HG03139 (cell line): ENCODE measurements at regions not wholly inside any gene's neighbourhood (a gene's known extent, or its start where the extent isn't known, plus 50 kb on each side); places are given as distances from the start of the nearest gene placed in this dataset.

Experiments
- ATAC-seq: cut with Tn5 transposase; IDR thresholded peaks from one replicate; pipeline ENCODE4 v1.9.1; 2021; ENCODE audit not compliant: unreplicated experiment

DNA sequence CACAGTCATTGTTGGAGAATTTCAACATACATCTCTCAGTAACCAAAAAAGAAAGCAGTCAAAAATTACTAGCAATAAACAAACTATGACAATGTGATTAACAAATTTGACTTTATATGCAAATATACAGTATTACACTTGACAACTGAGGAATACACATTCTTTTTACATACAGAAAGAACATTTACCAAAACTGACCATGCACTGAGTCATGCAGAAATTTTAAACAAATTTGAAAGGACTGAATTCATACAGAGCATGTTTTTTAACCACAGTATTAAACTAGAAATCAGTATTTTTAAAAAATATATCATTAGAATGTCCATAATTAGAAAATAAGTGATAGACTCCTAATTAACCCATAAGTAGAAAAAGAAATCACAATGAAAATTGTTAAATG lies 420.1 kb downstream of the TBC1D4 start:
- no peak for ATAC-seq

- ATAC-seq = no peak
These were observed 426.7 kb downstream of the TBC1D4 start for GRCh38 chr13:75055296-75055695.

DNA sequence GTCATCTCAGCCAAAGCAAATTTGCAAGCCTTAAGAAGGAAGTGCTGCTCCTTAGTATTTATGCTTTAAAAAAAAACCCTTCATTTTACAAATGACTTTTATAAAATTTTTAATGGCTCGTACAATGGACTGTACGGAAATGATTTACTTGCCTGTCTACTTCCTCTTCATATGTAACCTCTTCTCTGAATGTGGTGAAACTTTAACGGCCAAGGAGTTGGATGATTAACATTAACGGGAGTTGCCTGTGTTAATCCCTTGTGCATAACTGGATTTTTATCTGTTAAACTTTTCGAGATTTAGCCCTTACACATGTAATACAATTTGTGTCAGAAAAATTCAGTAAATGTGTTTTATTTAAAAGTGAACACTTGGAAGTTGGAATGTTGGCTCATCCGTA lies 429.4 kb downstream of the TBC1D4 start:
- ATAC-seq = no peak

DNA sequence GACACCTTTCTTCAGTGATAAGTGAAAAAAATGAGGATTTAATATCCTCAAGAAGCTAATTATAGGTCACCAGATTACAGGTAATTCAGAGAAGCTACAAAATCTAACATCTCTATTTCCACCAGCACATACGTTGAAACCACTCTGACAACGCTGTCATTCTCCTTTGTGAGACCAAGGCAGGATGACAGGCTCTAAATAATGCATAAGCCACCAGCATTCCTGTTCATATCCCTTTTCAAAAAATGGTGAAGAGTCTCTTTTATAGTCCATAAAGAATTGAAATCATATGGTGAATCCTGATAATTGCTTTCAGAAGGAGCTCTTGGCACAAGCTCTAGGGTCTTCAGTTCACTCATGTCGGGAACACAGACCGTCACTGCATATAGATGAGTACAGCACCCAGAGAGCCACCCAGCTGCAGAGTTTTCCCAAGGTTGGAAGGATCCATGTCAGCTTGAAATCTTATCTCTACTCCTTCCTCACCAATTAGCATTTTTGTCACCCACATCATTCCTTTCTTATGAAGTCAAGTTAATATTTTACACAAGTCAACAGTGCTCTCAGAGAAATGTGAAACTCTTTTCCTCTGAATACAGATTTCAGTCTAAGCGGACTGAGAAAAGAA lies 431.4 kb downstream of the TBC1D4 start:
- ATAC-seq = no peak

DNA sequence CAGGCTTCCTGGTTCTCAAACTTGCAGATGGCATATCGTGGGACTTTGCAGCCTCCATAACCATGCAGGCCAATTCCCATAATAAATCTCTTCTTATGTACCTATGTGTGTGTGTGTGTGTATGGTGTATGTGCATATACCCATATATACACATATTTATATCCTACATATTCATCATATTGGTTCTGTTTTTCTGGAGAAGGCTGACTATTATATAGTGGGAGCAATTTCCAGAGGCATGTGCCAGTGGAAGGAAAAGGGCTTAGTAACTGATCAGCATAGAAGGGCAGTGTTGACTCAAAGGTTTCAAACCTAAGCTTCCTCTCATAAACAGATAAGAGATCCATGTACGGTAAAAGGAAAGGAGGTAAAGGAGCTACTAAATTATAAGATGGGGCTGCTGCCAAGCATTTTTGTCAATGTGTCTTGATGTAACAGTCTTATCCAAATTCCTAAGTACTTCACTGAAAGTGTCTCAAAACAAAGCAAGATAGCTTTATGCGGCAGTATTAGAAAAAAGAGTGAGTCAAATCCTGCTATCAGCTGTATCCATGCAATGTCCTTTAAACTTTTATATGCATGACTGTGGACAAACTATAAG lies 432.1 kb downstream of the TBC1D4 start:
- ATAC-seq = no peak

DNA sequence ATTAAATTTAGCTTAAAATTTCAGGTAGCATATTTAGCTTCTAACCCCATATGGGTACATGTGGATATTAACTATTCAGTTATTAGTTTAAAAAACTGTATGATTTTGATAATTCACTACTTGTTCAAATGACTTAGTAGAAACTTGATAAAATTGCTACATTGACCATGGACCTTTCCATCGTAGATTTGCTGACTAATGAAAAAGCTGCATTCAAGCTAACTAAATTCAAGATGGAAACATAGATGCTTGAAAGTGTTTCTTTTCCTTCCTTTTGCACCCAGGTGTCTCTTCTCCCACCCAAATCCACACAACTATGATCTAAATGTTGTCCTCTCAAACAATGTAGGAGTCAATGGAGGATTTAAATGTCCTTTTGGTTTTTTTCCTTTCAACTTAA lies 439.2 kb downstream of the TBC1D4 start:
- no peak for ATAC-seq

DNA sequence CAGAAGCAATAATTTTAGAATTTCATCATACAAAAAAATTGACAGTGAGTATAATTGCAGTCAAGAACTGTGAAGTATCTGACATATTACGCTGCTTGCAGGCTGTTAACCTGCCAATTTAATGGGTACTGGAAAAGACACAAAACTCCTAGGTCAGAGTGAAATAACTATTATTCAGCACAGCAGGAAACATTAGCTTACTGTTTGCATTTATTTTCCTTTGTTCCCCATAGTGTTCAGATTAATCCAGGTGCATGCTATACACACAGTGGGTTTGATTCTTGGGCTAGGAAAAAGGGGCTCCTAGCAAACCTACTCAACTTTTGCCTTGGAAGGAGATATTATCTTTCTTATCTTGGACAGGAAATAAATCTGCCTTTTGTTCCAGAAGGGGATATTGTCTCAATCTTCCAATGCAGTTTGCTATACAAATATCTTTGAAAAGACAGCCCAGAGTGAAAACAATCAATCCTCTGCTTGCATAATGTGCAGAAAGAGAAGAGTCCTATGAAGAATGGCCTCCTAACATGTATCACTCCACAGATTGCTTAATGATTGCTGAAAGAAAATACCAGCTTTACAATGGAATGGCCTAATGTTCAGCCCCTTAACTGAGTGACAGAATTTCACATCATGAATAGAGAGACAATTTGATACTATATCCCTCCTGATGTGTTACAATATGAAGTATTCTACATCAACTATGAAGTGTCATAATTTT lies 443.4 kb downstream of the TBC1D4 start:
- no peak for ATAC-seq

DNA sequence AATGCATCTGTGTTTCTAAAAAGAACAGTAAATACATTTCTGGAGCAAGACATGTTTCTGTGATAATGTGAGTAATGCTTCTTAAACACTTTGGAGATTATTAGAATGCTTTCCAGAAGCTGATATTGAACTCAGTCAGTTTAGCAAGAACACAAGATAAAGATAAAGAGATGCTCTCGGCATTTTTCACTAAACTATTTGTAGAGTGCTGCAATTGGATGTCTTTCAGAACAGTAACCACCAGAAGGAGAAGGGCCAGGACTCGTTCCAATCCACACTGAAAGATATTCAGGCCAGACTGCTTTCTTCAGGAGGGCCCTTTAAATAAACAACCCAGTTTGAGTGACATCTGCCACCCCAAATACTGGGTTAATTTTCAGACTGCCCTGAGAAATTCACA lies 456.0 kb downstream of the TBC1D4 start:
- no peak for ATAC-seq

DNA sequence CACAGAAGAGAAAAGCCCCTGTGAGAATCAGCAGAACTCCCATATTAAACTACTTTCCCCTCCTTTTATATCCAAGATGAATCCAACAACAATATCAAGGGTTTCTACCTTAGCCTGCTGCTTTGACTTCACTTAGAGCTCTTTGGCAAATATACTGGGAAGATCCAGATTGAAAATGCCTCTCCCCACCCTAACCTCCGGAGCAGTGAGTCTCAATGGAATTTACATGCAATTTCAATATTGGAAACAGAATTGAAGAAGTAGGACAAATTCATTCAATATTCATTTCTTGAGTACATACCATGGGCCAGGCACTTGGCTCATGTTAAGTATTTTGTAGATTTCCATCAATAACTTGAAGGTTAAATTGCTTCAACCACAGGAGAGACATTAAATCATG lies 457.4 kb downstream of the TBC1D4 start:
- no peak for ATAC-seq

- no peak for ATAC-seq
These were observed 458.4 kb downstream of the TBC1D4 start for GRCh38 chr13:75023609-75024008.

- ATAC-seq = no peak
These were observed 460.8 kb downstream of the TBC1D4 start for GRCh38 chr13:75021151-75021550.

DNA sequence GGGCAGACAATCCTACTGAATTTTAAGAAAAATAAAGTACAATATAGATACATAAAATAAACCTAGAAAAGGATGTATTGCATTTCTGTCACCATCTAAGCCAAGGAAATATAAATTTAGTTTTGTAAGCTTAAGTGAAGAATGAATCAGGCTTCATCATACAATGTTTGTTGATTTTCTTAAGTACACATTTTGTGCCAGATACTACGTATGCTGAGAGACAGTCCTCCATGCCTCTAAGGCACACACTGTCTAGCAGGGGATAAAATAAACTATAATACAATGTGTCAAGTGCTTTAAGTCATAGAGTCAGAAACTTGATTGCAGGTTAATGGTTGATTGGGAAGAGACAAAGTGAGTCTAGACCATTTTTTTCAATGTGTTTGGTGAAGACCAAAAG lies 465.7 kb downstream of the TBC1D4 start:
- no peak for ATAC-seq

- no peak for ATAC-seq
These were observed 468.2 kb downstream of the TBC1D4 start for GRCh38 chr13:75013818-75014217.

DNA sequence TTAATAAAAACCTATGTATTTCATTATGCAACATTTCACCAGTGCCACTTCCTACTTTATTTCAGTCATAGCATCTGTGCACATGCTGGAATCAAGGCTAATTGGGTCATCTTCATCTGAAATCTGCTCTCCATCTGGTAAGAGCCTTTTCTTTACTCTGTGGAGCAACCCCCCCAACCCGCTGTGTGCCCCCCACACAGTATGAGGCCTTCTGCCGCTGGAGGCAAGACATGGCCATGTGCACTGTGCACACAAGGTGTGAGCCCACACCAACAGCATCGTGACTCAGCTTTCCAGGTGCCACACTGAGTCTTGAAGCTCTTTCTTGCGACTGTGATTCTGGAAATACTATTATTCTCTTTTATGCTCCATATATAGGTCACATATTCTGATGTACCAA lies 471.0 kb downstream of the TBC1D4 start:
- no peak for ATAC-seq

DNA sequence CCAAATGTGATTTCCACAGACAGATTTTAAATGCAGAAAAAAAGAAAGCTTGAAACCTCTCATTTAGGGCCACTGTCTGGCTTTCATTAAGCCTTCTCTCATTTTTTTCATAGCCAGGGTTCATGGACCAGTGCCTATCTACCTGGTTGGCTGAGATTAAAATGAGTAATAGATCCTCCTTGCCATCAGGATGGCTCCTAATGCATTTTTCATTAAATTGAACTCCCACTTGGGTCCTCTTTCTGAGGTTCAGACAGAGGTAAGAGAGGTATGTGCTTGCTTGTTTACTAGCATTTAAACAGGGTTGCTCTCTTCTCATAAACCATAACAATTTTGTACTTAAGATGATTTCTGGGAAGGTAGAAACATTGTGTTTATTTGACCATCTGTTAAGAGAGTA lies 473.0 kb downstream of the TBC1D4 start:
- ATAC-seq = no peak

DNA sequence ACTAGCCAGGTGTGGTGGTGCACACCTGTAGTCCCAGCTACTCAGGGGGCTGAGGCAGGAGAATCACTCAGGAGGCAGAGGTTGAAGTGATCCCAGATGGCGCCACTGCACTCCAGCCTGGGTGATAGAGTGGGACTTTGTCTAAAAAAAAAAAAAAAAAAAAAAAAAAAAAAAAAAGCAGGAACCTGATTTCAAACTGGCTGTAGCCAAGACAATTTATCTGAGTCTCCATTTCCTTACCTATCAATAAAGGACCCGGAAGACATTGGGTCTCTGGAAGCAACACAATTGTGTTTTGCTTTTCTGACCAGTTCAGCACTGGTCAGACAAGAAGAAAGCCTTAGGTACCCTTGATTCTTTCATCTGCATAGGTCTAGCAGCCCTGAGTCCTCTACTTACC lies 491.0 kb downstream of the TBC1D4 start:
- ATAC-seq = no peak

- ATAC-seq = no peak
These were observed 494.8 kb downstream of the TBC1D4 start for GRCh38 chr13:74987124-74987690.

DNA sequence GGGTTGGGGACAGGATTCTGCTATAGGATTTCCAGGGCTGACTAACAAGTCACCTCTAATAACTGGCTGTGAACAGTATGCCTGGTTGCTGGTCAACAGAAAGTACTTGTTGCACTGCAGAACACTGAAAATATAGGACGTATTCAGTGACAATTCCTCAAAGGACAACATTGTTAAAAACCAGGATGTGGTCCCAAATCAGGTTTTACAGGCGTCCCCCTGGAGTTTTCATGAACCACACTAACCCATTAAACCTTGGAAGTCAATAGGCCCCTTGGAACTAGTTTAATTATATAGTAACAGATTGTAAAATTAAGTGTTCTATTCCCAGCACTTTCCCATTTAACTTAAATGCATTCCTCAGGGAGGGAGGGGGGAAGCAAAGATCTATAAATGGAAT lies 495.4 kb downstream of the TBC1D4 start:
- no peak for ATAC-seq

DNA sequence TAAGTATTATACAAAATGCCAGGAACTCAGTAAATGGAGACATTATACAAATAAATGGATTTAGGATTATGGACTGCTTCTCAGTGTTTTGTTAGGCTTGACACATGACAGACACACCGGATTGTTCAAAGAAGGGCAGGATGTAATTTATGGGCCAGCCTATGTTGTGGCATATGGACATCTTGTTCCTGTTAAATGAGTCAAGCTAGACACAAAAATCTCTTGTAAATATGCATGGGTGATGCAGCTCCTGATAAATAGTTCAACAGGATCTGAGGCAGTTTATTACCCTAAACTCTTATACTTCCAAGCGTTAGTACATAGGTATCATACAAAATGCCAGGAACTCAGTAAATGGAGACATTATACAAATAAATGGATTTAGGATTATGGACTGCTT lies 502.3 kb downstream of the TBC1D4 start:
- no peak for ATAC-seq

GRCh38 chr13:74978591-74978990 lies 503.4 kb downstream of the TBC1D4 start:
- no peak for ATAC-seq

GRCh38 chr13:74977498-74977897 lies 504.5 kb downstream of the TBC1D4 start:
- ATAC-seq = no peak

GRCh38 chr13:74975111-74975510 lies 506.9 kb downstream of the TBC1D4 start:
- no peak for ATAC-seq
